ENCODE measurements at regions not wholly inside any gene's neighbourhood (a gene's known extent, or its start where the extent isn't known, plus 50 kb on each side); places are given as distances from the start of the nearest gene placed in this dataset.

DNA sequence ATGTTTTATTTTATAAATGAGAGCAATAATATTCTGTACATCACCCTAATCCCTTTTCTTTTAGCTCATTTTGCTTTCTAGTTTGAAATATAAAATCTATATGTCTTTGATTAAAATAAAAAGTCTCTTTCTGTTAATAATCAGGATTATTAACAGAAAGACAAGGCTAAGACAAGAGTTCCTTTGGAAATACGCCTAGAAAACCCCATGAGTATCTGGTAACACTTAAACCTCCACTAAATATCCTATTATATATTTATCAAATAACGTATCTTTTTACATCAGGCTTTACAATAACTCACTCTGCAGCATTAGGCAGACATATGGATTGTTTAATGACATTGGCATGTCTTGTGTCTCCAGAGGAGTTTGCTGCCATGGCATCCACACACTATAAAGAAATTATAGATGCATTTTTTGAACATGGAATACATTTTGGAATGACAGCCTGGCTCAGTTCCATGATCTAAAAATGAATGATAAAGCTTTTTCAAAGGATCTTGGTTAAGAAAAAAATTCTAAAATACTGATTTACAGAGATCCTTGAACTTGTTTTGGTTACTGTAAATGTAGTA, 98.7 kb downstream of the TMEM26 start:
- H3K9ac ChIP-seq (ENCODE audit: low read length), result no peak overlapping the region

DNA sequence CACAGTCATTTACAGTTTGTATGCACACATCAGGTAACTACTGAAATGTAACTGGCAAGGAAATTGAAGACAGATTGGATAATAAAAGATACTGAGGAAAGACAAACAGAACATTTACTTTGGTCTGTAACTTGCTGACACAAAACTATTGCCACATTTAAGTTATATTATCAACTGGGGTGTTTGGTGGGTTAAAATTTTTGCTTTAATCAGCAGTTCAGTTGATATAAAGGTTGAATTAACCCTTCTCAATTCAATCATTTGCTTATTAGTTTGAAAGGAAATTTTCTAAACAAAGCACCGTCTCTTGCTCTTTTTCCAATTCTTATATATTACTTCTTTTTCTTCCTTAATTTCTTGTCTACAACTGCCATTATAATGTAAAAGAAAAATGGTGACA, 102.4 kb downstream of the TMEM26 start:
- POLR2A ChIA-PET (ENCODE audit: unreplicated experiment), result no interaction called here
- BruUV-seq (replicated peaks), result no TSS peak
- CTCF ChIA-PET, result no interaction called here
- no peak overlapping the region for H3K9ac ChIP-seq (ENCODE audit: low read length)
- H3K4me1 ChIP-seq (ENCODE audit: insufficient read depth, low read length), result no peaks in the 10 kb centered on the region
- peaks cover 14% of the 10 kb centered on the region for H3K27me3 ChIP-seq (ENCODE audit: low read length)
- H3K79me2 ChIP-seq (ENCODE audit: low read length), result no peaks in the 10 kb centered on the region
- no peaks in the 10 kb centered on the region for H3K9me3 ChIP-seq (ENCODE audit: low read length)
- H3K9me2 ChIP-seq (replicated peaks; ENCODE audit: low read length), result no peaks in the 10 kb centered on the region
- no peaks in the 10 kb centered on the region for H4K20me1 ChIP-seq (ENCODE audit: low read length)
- intact Hi-C loops (cut with micrococcal nuclease), result no loop called here
- no peak overlapping the region for H2AFZ ChIP-seq (ENCODE audit: low read length)
- DNase-seq, result no peak
- ATAC-seq, result no peak
- TF ChIP-seq EZH2phosphoT487 (IDR thresholded peaks at IDR 0.05; ENCODE audit: borderline replicate concordance, low read length) (no peak), EZH2 (IDR thresholded peaks at IDR 0.05; ENCODE audit: low read length, unreplicated experiment) (no peak)
- TF ChIP-seq, protein P1, sequence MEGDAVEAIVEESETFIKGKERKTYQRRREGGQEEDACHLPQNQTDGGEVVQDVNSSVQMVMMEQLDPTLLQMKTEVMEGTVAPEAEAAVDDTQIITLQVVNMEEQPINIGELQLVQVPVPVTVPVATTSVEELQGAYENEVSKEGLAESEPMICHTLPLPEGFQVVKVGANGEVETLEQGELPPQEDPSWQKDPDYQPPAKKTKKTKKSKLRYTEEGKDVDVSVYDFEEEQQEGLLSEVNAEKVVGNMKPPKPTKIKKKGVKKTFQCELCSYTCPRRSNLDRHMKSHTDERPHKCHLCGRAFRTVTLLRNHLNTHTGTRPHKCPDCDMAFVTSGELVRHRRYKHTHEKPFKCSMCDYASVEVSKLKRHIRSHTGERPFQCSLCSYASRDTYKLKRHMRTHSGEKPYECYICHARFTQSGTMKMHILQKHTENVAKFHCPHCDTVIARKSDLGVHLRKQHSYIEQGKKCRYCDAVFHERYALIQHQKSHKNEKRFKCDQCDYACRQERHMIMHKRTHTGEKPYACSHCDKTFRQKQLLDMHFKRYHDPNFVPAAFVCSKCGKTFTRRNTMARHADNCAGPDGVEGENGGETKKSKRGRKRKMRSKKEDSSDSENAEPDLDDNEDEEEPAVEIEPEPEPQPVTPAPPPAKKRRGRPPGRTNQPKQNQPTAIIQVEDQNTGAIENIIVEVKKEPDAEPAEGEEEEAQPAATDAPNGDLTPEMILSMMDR (conservative IDR thresholded peaks at IDR 0.05; ENCODE audit: low read depth, low read length), result no peak
- H3K36me3 ChIP-seq (ENCODE audit: low read depth, low read length), result no peaks in the 10 kb centered on the region
- no peaks in the 10 kb centered on the region for H3F3A ChIP-seq (ENCODE audit: low read length, unreplicated experiment)
- H3K4me3 ChIP-seq (ENCODE audit: low read length), result no peak overlapping the region
- no peak overlapping the region for H3K27ac ChIP-seq (ENCODE audit: low read length)
- H3K4me2 ChIP-seq (ENCODE audit: low read length), result no peak overlapping the region

More for the DNA sequence above, 98.7 kb downstream of the TMEM26 start:
- no peaks in the 10 kb centered on the region for H3K79me2 ChIP-seq (ENCODE audit: low read length)
- H3K4me1 ChIP-seq (ENCODE audit: insufficient read depth, low read length), result no peaks in the 10 kb centered on the region
- CTCF ChIA-PET, result no interaction called here
- DNase-seq (no peak), ATAC-seq (no peak)
- H2AFZ ChIP-seq (ENCODE audit: low read length), result no peak overlapping the region
- H3K9me3 ChIP-seq (ENCODE audit: low read length), result no peaks in the 10 kb centered on the region
- POLR2A ChIA-PET (ENCODE audit: unreplicated experiment), result interaction anchor here (0.7 kb wide), 1 partner anchor 274 kb away, joined by 4 read pairs; no protein-coding TSS in a partner anchor
- H3K27me3 ChIP-seq (ENCODE audit: low read length), result peaks cover 14% of the 10 kb centered on the region
- no TSS peak for BruUV-seq (replicated peaks)
- no peaks in the 10 kb centered on the region for H3K9me2 ChIP-seq (replicated peaks; ENCODE audit: low read length)
- no peaks in the 10 kb centered on the region for H4K20me1 ChIP-seq (ENCODE audit: low read length)
- TF ChIP-seq EZH2 (IDR thresholded peaks at IDR 0.05; ENCODE audit: low read length, unreplicated experiment) (no peak), EZH2phosphoT487 (IDR thresholded peaks at IDR 0.05; ENCODE audit: borderline replicate concordance, low read length) (no peak)
- TF ChIP-seq, protein P1 (conservative IDR thresholded peaks at IDR 0.05; ENCODE audit: low read depth, low read length), result no peak
- no peak overlapping the region for H3K4me2 ChIP-seq (ENCODE audit: low read length)
- intact Hi-C loops (cut with micrococcal nuclease), result no loop called here
- H3K36me3 ChIP-seq (ENCODE audit: low read depth, low read length), result no peaks in the 10 kb centered on the region
- H3F3A ChIP-seq (ENCODE audit: low read length, unreplicated experiment), result no peaks in the 10 kb centered on the region
- no peak overlapping the region for H3K27ac ChIP-seq (ENCODE audit: low read length)
- H3K4me3 ChIP-seq (ENCODE audit: low read length), result no peak overlapping the region

DNA sequence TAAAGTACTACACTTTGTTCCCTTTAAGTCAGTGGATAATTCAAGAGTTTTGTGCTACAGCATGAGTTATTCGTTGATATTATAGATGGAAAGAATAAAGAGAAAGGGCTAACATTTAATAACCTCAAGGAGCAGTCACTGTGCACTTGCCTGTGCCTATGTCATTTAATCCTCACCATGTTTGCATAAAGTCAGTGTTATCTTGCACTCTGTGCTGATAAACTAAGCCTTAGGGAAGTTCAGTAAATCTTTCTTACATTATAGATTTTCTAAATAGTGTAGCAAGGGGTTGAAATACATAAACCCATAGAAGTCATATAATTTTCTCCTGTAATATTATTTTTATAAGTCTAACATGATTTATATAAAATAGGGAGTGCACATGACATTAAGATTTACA, 103.1 kb downstream of the TMEM26 start:
- H3K4me2 ChIP-seq (ENCODE audit: low read length), result no peak overlapping the region
- no peak overlapping the region for H3K9ac ChIP-seq (ENCODE audit: low read length)
- ATAC-seq, result no peak
- peaks cover 14% of the 10 kb centered on the region for H3K27me3 ChIP-seq (ENCODE audit: low read length)
- no peak overlapping the region for H3K27ac ChIP-seq (ENCODE audit: low read length)
- no peaks in the 10 kb centered on the region for H3K9me2 ChIP-seq (replicated peaks; ENCODE audit: low read length)
- H3K4me1 ChIP-seq (ENCODE audit: insufficient read depth, low read length), result no peaks in the 10 kb centered on the region
- H3K9me3 ChIP-seq (ENCODE audit: low read length), result no peaks in the 10 kb centered on the region
- H3F3A ChIP-seq (ENCODE audit: low read length, unreplicated experiment), result no peaks in the 10 kb centered on the region
- H3K79me2 ChIP-seq (ENCODE audit: low read length), result no peaks in the 10 kb centered on the region
- no peak overlapping the region for H2AFZ ChIP-seq (ENCODE audit: low read length)
- no peaks in the 10 kb centered on the region for H3K36me3 ChIP-seq (ENCODE audit: low read depth, low read length)
- TF ChIP-seq EZH2 (IDR thresholded peaks at IDR 0.05; ENCODE audit: low read length, unreplicated experiment), result no peak
- TF ChIP-seq EZH2phosphoT487 (IDR thresholded peaks at IDR 0.05; ENCODE audit: borderline replicate concordance, low read length), result no peak
- TF ChIP-seq, protein P1 (conservative IDR thresholded peaks at IDR 0.05; ENCODE audit: low read depth, low read length), result no peak
- H3K4me3 ChIP-seq (ENCODE audit: low read length), result no peak overlapping the region
- CTCF ChIA-PET, result no interaction called here
- no peak for DNase-seq
- no peaks in the 10 kb centered on the region for H4K20me1 ChIP-seq (ENCODE audit: low read length)
- intact Hi-C loops (cut with micrococcal nuclease), result no loop called here
- BruUV-seq (replicated peaks), result no TSS peak
- POLR2A ChIA-PET (ENCODE audit: unreplicated experiment), result no interaction called here
